ENCODE measurements at regions not wholly inside any gene's neighbourhood (a gene's known extent, or its start where the extent isn't known, plus 50 kb on each side); places are given as distances from the start of the nearest gene placed in this dataset.

- H3K36me3 Mint-ChIP-seq (ENCODE audit: low read depth), result no peaks in the 10 kb centered on the region
- H3K27me3 Mint-ChIP-seq (ENCODE audit: low read depth), result peaks cover 14% of the 10 kb centered on the region
- no peaks in the 10 kb centered on the region for H3K4me1 Mint-ChIP-seq
- TF ChIP-seq CTCF (IDR thresholded peaks at IDR 0.05; ENCODE audit: unreplicated experiment in 3 of 3), result no peak
- no peak overlapping the region for H3K27ac Mint-ChIP-seq
- H3K4me3 Mint-ChIP-seq, result no peak overlapping the region
- no peaks in the 10 kb centered on the region for H3K9me3 Mint-ChIP-seq
Observed at GRCh38 chr12:118742431-118742830, 238.9 kb upstream of the SRRM4 start.

GRCh38 chr12:118743896-118744700 lies 237.2 kb upstream of the SRRM4 start:
- Mint-ChIP-seq H3K9me3 (peaks cover 3% of the 10 kb centered on the region), H3K27me3 (ENCODE audit: low read depth) (peaks cover 18% of the 10 kb centered on the region), H3K4me3 (no peak overlapping the region), H3K36me3 (ENCODE audit: low read depth) (no peaks in the 10 kb centered on the region), H3K27ac (no peak overlapping the region), H3K4me1 (no peaks in the 10 kb centered on the region)
- TF ChIP-seq CTCF (IDR thresholded peaks at IDR 0.05; ENCODE audit: unreplicated experiment in 3 of 3), result no peak

- Mint-ChIP-seq H3K9me3 (peaks cover 3% of the 10 kb centered on the region), H3K4me1 (no peaks in the 10 kb centered on the region), H3K27me3 (ENCODE audit: low read depth) (peaks cover 12% of the 10 kb centered on the region), H3K36me3 (ENCODE audit: low read depth) (no peaks in the 10 kb centered on the region), H3K4me3 (no peak overlapping the region), H3K27ac (no peak overlapping the region)
- no peak for TF ChIP-seq CTCF (IDR thresholded peaks at IDR 0.05; ENCODE audit: unreplicated experiment in 3 of 3)
Observed at GRCh38 chr12:118746176-118746575, 235.2 kb upstream of the SRRM4 start.

GRCh38 chr12:118746960-118747359 lies 234.4 kb upstream of the SRRM4 start:
- no peak overlapping the region for H3K27ac Mint-ChIP-seq
- no peak overlapping the region for H3K4me3 Mint-ChIP-seq
- peaks cover 10% of the 10 kb centered on the region for H3K27me3 Mint-ChIP-seq (ENCODE audit: low read depth)
- TF ChIP-seq CTCF (IDR thresholded peaks at IDR 0.05; ENCODE audit: unreplicated experiment in 3 of 3), result no peak
- no peaks in the 10 kb centered on the region for H3K36me3 Mint-ChIP-seq (ENCODE audit: low read depth)
- peaks cover 3% of the 10 kb centered on the region for H3K9me3 Mint-ChIP-seq
- no peaks in the 10 kb centered on the region for H3K4me1 Mint-ChIP-seq

GRCh38 chr12:118747771-118748170 lies 233.6 kb upstream of the SRRM4 start:
- Mint-ChIP-seq H3K4me3 (no peak overlapping the region), H3K4me1 (no peaks in the 10 kb centered on the region), H3K9me3 (peaks cover 3% of the 10 kb centered on the region), H3K36me3 (ENCODE audit: low read depth) (no peaks in the 10 kb centered on the region), H3K27ac (no peak overlapping the region), H3K27me3 (ENCODE audit: low read depth) (peaks cover 10% of the 10 kb centered on the region)
- TF ChIP-seq CTCF (IDR thresholded peaks at IDR 0.05; ENCODE audit: unreplicated experiment in 3 of 3), result no peak
